NCI-H226 (cell line): ENCODE measurements at regions not wholly inside any gene's neighbourhood (a gene's known extent, or its start where the extent isn't known, plus 50 kb on each side); places are given as distances from the start of the nearest gene placed in this dataset.
"Not testable (repeated sequence)": the region's sequence is repeated elsewhere in the genome, so short reads cannot be mapped to it uniquely, and the experiment has no call there.

Experiments
- DNase-seq: peaks from one replicate; pipeline ENCODE4 v3.0.0-alpha.2; 2015

GRCh38 chr14:89697281-89698060 lies 257.1 kb downstream of the EFCAB11 start:
- DNase-seq, result no peak

- no peak for DNase-seq
Measured at GRCh38 chr14:89695846-89696245, 258.7 kb downstream of the EFCAB11 start.

DNA sequence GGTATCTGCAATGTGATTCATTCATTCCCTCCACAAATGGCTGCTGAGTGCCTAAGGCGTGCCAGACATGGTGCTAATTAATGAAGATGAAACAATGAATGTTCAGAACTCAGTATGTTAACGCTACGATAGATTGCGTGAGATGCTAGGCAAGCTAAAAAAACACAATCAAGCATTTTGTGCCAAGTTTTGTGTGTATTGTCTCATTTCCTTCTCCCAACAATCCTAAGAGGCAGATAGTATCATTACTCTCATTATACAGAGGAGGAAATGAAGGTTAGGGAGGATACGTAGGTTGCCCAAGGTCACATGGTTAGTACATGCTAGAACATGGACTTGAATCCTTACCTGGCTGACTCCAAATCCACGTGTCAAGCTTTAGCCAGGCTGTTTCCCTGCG lies 264.4 kb downstream of the EFCAB11 start:
- DNase-seq, result no peak

- not testable (repeated sequence) for DNase-seq
Measured at GRCh38 chr14:89689711-89690110, 264.8 kb downstream of the EFCAB11 start.

DNA sequence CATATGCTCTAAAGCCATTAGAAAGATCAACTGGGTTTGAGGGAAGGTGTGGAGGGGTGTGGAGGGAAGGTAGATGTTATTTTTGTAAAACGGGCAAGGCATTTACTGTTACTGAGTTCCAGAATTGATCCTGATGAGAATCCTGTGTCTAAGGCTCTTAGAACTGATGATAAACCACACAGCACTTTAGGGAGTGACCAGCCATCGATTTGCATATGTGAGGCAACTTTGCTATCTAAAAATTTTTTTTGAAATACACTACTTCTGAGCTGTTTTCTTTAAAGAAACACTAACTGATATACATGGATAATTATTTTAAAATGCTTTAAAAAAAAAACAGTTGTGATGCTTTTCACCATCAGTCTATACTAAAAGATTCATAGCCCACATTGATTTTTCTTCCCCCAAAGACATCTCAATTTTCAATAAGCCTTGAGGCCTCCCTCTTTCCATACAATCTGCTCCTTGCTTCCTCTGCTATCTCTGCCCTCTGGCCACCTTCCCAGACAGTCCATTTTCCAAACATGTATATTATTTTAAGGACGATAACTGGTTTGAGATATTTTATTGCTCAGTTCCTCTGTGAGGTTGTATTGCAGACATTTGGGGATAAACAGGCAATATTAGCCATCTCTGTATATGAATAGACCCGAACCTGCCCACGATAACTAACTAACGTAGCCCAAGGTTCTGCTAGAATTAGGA lies 265.9 kb downstream of the EFCAB11 start:
- no peak for DNase-seq

- DNase-seq, result not testable (repeated sequence)
Measured at GRCh38 chr14:89687129-89687528, 267.4 kb downstream of the EFCAB11 start.

DNA sequence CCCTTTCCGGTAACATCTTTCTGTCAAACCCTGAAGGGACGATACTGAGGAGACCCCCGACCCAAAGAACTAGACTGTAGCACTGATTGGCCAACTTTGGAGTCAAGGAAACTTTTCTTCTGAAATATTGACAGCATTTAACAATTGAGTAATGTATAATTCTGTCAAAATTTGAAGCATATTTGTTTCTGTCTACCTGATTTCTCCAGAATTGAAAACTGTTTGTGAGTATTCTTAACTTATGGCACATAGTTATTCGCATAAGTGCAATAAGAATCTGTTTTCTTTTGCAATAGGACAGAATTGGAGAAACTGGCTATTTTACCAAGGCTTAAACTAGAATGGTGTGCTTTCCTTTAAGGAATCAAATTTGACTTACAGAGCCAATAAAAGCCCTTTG lies 267.1 kb upstream of the FOXN3 start:
- DNase-seq, result no peak

DNA sequence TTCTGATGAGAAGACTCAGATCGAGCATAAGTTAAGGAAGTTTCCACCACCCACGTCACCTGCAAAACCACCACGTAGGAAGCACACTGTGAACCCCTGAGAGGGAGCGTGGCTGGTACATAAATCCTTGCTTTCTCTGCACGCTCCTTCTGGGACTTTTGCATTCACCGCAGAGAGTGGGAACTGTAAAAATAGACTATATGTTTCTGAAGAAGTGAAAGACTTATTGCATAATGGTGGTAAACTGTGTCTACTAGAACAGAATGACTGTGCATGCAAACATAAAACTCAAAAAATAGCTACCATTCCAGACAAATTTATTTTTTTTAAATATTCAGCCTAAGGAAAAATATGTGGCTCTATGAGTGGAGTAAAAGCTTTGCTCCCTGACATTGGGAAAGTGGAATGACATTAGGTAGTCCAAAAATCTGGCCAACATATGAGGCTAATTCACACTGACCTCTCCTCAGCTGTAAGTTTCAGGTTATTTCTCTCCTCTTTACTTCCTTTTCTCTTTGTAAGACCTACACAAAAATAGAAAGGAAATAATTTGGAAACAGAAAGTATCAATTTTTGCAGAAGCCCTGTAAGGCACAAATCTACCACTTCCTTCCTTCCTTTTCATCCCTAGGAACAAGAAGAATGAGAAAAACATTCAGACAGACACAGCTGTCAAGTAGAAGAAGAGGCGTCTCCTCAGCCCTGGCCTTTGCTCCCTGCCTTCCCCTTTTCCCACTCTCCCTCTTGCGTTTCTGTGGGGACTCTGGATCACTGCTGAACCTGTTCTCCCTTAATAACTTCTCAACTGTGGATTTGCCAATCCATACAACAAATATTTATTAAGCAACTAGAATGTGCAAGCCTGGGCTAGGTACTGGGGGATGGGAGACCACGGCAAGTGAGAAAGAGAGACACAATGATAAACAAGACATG lies 264.3 kb upstream of the FOXN3 start:
- DNase-seq, result no peak

GRCh38 chr14:89680156-89680555 lies 263.1 kb upstream of the FOXN3 start:
- DNase-seq, result no peak

DNA sequence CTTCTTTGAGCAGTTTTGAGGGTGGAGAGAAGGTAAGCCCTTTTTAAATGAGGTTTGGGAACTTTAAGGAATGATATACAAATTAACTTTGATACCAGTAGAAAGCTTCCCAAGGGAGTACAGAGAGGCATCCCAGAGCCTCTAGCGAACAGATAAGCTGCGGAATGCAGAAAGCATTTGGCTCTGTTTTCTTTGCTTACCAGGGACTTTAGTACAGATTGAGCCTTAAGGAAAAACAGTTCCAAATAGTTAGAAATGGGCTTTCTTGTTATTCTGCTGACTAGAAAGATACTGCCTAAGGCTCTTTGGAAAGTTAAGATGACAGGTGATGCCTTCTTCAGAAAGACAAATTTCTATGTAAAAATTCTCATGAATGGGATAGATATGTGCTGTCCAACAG lies 261.7 kb upstream of the FOXN3 start:
- no peak for DNase-seq

- no peak for DNase-seq
Measured at GRCh38 chr14:89675590-89675989, 258.6 kb upstream of the FOXN3 start.

DNA sequence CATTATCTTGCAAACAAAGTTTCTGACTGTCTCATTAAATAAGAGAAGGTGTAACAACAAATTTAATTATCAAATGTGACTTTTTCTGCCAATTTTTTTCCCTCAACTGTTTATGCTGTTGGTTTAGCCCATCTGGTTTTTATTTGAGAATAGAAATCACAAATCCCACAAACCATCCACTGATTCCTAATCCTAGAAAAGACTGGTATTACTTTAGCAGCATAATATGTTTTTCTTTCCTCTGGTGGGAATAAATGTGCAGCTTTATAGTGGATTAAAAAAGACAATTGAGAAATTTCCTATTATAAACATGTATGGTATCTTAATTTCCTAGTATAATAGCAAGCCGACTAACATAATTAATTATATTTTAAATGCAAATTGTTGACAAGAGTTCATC lies 257.9 kb upstream of the FOXN3 start:
- DNase-seq, result no peak

DNA sequence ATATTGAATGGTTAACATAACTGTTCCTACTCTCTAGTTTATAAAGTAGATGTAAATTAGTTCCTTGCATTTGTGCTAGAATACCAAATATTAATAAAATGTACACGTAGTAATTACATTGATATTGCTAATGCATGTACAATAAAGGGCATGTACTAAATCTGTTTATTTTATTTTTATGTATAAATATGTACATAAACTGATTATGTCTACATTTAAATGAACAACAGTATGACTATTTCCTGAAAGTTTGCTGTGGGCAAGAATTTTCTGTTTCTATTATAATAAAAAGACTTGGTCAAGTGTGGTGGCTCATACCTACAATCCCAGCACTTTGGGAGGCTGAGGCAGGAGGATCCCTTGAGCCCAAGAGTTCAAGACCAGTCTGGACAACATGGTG lies 257.2 kb upstream of the FOXN3 start:
- DNase-seq, result no peak

- peak; percentile 79 for DNase-seq
Measured at GRCh38 chr14:89673512-89674225, 256.6 kb upstream of the FOXN3 start.

- peak; percentile 63 for DNase-seq
Measured at GRCh38 chr14:89672636-89673511, 255.8 kb upstream of the FOXN3 start.

GRCh38 chr14:89669193-89669592 lies 252.2 kb upstream of the FOXN3 start:
- no peak for DNase-seq

- DNase-seq, result peak; percentile 74
Measured at GRCh38 chr14:89667983-89668382, 250.9 kb upstream of the FOXN3 start.

DNA sequence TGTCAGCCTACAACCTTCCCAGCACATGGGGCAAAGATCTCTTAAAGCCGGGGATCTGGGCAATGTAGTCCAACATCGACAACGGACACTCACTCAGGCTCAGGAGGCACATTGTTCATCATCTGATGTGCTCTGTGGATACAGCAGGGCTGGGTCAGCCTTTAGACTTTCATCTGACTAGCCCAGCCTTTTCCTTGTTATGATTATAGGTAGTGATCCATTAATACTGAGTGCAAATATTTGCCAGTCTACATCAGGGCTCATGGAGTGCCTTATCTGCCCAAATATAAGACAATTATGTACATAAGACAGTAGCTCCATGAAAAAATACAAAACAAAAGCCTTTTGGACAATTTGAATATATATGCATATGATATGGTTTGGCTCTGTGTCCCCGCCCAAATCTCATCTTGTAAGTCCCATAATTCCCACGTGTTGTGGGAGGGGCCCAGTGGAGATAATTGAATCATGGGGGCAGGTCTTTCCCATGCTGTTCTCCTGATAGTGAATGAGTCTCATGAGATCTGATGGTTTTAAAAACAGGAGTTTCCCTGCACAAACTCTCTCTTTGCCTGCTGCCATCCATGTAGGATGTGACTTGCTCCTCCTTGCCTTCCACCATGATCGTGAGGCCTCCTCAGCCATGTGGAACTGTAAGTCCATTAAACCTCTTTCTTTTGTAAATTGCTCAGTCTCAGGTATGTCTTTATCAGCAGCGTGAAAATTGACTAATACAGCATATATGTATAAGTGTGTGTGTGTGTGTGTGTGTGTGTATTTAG lies 248.5 kb upstream of the FOXN3 start:
- not testable (repeated sequence) for DNase-seq

DNA sequence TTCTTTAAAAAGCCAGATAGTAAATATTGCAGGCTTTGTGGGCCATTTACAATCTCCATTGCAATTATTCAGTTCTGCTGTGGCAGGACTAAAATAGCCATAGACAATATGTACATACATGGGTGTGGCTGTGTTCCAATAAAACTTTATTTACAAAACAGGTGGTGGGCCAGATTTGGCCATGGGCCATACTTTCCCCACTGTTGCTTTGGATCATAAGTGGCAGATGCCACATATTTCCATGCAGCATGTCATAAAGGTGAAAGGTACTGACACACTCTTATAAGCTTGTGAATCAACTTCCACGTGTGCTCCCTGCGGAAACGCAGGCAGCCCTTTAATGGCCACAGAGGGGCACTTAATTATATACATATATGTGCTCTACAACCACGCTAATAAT lies 244.4 kb upstream of the FOXN3 start:
- DNase-seq, result no peak

DNA sequence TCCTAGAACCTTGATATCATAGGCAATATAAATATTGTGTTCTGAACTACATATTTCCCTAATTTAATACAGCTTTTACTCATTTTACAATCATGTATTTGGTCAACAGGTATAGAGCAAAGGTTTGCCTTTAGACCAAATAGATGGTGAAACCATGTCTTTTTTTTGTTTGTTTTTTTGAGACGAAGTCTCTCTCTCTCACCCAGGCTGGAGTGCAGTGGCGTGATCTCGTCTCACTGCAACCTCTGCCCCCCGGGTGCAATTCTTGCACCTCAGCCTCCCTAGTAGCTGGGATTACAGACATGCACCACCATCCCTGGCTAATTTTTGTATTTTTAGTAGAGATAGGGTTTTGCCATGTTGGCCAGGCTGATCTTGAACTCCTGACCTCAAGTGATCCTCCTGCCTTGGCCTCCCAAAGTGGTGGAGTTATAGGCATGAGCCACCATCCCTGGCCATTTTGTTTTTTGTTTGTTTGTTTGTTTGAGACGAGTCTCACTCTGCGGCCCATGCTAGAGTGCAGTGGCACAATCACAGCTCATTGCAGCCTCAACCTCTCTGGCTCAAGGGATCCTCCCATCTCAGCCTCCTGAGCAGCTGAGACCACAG lies 243.7 kb upstream of the FOXN3 start:
- DNase-seq, result not testable (repeated sequence)
